ENCODE measurements at regions not wholly inside any gene's neighbourhood (a gene's known extent, or its start where the extent isn't known, plus 50 kb on each side); places are given as distances from the start of the nearest gene placed in this dataset.

DNA sequence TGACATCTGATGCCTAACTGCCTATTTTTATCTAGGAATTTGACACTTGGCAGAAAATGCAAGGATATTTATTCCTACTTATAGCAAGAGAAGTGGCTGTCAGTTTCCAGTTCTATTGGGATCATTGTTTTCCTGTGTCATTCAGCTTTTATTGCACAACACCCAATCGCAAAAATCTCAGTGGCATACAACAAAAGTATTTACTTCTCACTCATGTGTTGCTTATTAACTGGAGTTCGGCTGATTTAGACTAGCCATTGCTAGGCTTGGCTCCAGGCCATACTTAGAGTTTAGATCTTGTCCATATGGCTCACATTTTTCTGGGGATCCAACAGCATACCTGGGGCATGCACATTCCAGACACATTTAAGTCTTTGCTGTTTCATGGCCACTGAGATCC is 218.6 kb upstream of the SYT1 start:
- whole genome bisulfite sequencing (ENCODE audit: missing lambda C conversion rate) = 5% methylated on average over 2 of the region's 2 CpGs
- Histone ChIP-seq H3K4me3 (no peak overlapping the region), H3K4me1 (0 out of 3 replicates have a peak, but pooled peaks cover 2% of the 10 kb centered on the region), H3K4me2 (0 out of 3 replicates have a peak overlapping the region, but pooled peaks have one; percentile 11), H3K27ac (no peak overlapping the region), H3K9me3 (no peaks in the 10 kb centered on the region)
- no peak for DNase-seq (ENCODE audit: low read depth in 1 of 2, low spot score in 1 of 2)
- no peak for TF ChIP-seq HOXB13 (CRISPR knock-in tag; IDR thresholded peaks at IDR 0.05; ENCODE audit: low read depth)
- peak; percentile 16 to 67; a peak in 2 of 4 replicates for TF ChIP-seq CEBPB (IDR thresholded peaks at IDR 0.05)
- TF ChIP-seq, protein P1, sequence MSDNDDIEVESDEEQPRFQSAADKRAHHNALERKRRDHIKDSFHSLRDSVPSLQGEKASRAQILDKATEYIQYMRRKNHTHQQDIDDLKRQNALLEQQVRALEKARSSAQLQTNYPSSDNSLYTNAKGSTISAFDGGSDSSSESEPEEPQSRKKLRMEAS (IDR thresholded peaks at IDR 0.05) = no peak
- no peak for TF ChIP-seq CHD4 (IDR thresholded peaks at IDR 0.05; ENCODE audit: borderline replicate concordance)
- TF ChIP-seq ESRRA (IDR thresholded peaks at IDR 0.05; ENCODE audit: borderline replicate concordance, low read length) = no peak
- no peak for TF ChIP-seq HOXA7 (CRISPR knock-in tag; IDR thresholded peaks at IDR 0.05)
- no peak for TF ChIP-seq MAFK (IDR thresholded peaks at IDR 0.05; ENCODE audit: partially characterized antibody)
- ChIA-PET CTCF (no interaction called here), POLR2A (no interaction called here)
- ATAC-seq = no peak
- FAIRE-seq = no peak

DNA sequence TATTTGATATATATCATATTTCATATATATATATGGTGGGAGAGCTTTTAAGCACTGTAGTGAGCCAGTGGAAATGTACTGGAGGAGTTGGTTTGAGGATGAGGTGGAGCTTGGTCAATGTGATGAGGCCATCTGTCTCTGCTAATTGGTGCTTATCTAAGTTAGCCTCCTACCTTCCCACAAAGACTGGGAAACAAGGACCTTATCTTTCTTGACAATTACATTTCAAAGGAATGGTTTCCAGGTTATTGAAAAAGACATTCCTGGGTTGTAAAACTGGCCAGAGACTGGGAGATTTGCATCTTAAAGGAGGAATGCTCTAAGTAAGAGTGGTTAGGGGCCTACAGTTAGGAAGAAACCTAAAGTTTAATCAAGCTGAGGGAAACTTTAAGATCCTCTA is 212.8 kb upstream of the SYT1 start:
- no peak for DNase-seq (ENCODE audit: low read depth in 1 of 2, low spot score in 1 of 2)
- Histone ChIP-seq H3K4me2 (no peak overlapping the region), H3K9me3 (no peaks in the 10 kb centered on the region), H3K4me3 (no peak overlapping the region), H3K4me1 (no peaks in the 10 kb centered on the region), H3K27ac (no peak overlapping the region)
- TF ChIP-seq, protein P2, sequence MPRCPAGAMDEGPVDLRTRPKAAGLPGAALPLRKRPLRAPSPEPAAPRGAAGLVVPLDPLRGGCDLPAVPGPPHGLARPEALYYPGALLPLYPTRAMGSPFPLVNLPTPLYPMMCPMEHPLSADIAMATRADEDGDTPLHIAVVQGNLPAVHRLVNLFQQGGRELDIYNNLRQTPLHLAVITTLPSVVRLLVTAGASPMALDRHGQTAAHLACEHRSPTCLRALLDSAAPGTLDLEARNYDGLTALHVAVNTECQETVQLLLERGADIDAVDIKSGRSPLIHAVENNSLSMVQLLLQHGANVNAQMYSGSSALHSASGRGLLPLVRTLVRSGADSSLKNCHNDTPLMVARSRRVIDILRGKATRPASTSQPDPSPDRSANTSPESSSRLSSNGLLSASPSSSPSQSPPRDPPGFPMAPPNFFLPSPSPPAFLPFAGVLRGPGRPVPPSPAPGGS (IDR thresholded peaks at IDR 0.05) = no peak
- no peak for TF ChIP-seq ZNF302 (CRISPR knock-in tag; IDR thresholded peaks at IDR 0.05)
- TF ChIP-seq BHLHE40 (IDR thresholded peaks at IDR 0.05; ENCODE audit: low read depth, low read length) = no peak
- no peak for TF ChIP-seq FOXS1 (CRISPR knock-in tag; IDR thresholded peaks at IDR 0.05)
- TF ChIP-seq JUN (IDR thresholded peaks at IDR 0.05) = no peak
- TF ChIP-seq, protein P3, sequence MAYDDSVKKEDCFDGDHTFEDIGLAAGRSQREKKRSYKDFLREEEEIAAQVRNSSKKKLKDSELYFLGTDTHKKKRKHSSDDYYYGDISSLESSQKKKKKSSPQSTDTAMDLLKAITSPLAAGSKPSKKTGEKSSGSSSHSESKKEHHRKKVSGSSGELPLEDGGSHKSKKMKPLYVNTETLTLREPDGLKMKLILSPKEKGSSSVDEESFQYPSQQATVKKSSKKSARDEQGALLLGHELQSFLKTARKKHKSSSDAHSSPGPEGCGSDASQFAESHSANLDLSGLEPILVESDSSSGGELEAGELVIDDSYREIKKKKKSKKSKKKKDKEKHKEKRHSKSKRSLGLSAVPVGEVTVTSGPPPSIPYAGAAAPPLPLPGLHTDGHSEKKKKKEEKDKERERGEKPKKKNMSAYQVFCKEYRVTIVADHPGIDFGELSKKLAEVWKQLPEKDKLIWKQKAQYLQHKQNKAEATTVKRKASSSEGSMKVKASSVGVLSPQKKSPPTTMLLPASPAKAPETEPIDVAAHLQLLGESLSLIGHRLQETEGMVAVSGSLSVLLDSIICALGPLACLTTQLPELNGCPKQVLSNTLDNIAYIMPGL (CRISPR knock-in tag; IDR thresholded peaks at IDR 0.05; ENCODE audit: borderline replicate concordance) = no peak
- TF ChIP-seq, protein P4, sequence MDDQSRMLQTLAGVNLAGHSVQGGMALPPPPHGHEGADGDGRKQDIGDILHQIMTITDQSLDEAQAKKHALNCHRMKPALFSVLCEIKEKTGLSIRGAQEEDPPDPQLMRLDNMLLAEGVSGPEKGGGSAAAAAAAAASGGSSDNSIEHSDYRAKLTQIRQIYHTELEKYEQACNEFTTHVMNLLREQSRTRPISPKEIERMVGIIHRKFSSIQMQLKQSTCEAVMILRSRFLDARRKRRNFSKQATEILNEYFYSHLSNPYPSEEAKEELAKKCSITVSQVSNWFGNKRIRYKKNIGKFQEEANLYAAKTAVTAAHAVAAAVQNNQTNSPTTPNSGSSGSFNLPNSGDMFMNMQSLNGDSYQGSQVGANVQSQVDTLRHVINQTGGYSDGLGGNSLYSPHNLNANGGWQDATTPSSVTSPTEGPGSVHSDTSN (IDR thresholded peaks at IDR 0.05) = no peak
- no peak for TF ChIP-seq EHF (CRISPR knock-in tag; IDR thresholded peaks at IDR 0.05)
- no peak for TF ChIP-seq ZC3H11A (IDR thresholded peaks at IDR 0.05)
- TF ChIP-seq, protein P5, sequence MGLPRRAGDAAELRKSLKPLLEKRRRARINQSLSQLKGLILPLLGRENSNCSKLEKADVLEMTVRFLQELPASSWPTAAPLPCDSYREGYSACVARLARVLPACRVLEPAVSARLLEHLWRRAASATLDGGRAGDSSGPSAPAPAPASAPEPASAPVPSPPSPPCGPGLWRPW (IDR thresholded peaks at IDR 0.05) = no peak
- TF ChIP-seq NFE2L2 (conservative IDR thresholded peaks at IDR 0.05; ENCODE audit: low read length) = no peak
- no peak for TF ChIP-seq HOXB13 (CRISPR knock-in tag; IDR thresholded peaks at IDR 0.05; ENCODE audit: low read depth)
- TF ChIP-seq POLR2A (IDR thresholded peaks at IDR 0.05; ENCODE audit: low read length) = no peak
- TF ChIP-seq, protein P6, sequence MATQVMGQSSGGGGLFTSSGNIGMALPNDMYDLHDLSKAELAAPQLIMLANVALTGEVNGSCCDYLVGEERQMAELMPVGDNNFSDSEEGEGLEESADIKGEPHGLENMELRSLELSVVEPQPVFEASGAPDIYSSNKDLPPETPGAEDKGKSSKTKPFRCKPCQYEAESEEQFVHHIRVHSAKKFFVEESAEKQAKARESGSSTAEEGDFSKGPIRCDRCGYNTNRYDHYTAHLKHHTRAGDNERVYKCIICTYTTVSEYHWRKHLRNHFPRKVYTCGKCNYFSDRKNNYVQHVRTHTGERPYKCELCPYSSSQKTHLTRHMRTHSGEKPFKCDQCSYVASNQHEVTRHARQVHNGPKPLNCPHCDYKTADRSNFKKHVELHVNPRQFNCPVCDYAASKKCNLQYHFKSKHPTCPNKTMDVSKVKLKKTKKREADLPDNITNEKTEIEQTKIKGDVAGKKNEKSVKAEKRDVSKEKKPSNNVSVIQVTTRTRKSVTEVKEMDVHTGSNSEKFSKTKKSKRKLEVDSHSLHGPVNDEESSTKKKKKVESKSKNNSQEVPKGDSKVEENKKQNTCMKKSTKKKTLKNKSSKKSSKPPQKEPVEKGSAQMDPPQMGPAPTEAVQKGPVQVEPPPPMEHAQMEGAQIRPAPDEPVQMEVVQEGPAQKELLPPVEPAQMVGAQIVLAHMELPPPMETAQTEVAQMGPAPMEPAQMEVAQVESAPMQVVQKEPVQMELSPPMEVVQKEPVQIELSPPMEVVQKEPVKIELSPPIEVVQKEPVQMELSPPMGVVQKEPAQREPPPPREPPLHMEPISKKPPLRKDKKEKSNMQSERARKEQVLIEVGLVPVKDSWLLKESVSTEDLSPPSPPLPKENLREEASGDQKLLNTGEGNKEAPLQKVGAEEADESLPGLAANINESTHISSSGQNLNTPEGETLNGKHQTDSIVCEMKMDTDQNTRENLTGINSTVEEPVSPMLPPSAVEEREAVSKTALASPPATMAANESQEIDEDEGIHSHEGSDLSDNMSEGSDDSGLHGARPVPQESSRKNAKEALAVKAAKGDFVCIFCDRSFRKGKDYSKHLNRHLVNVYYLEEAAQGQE (IDR thresholded peaks at IDR 0.05) = no peak
- TF ChIP-seq PHF8 (IDR thresholded peaks at IDR 0.05; ENCODE audit: borderline replicate concordance, low read depth) = no peak
- no peak for TF ChIP-seq CHD2 (IDR thresholded peaks at IDR 0.05; ENCODE audit: low read length, partially characterized antibody)
- TF ChIP-seq KDM5A (IDR thresholded peaks at IDR 0.05) = no peak
- TF ChIP-seq FOSB (CRISPR knock-in tag; IDR thresholded peaks at IDR 0.05) = no peak
- TF ChIP-seq HOXB5 (CRISPR knock-in tag; IDR thresholded peaks at IDR 0.05) = no peak
- no peak for TF ChIP-seq GATA3 (IDR thresholded peaks at IDR 0.05; ENCODE audit: borderline replicate concordance)
- ChIA-PET CTCF (no interaction called here), POLR2A (no interaction called here)
- no peak for ATAC-seq
- FAIRE-seq = no peak
